ENCODE measurements at regions not wholly inside any gene's neighbourhood (a gene's known extent, or its start where the extent isn't known, plus 50 kb on each side); places are given as distances from the start of the nearest gene placed in this dataset.

DNA sequence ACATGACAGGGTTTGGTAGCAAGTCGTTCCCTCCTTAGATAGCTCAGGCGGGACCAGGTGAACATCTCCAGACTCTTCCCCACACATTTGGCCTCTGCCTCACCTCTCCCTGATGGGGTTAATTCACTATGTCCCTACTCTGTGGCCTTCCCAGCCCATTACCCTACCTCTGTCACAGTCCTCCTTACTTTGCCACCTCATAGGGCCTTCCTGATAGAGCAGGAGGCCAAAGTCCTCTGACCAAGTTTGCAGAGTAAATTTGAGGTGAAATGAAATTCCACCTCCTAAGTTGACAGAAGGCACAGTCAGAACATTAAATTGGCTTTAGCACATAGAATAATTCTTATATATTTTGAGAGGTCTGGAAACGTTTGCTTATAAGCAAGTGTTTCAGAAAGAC is 53.1 kb upstream of the ARMC2 start:
- TF ChIP-seq GATA2 (IDR thresholded peaks at IDR 0.05; ENCODE audit: low read depth, low read length) (no peak), GATA3 (IDR thresholded peaks at IDR 0.05; ENCODE audit: low read depth, low read length) (no peak)

All from SH-SY5Y (cell line).